ENCODE measurements at regions not wholly inside any gene's neighbourhood (a gene's known extent, or its start where the extent isn't known, plus 50 kb on each side); places are given as distances from the start of the nearest gene placed in this dataset.

DNA sequence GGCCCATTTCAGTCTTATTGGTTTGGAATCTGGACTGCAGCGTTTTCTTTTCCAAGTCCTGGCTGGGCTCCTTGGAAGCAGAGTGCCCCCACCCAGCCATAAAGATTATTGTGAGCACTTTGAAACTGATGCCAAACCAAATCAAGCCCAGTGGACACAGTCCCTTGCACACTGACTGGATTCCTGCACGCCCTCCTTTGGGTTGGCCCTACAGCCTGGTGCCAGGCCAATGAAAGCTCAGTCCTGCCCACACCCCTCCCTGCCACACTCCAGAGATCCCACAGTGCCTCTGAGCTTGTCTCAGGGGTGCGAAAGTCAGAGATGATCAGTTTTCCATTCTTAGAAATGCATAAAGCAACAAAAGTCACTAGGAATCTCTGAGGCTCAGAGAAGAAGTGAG is 181.9 kb downstream of the CETN3 start:
- H2AFZ ChIP-seq (replicated peaks; ENCODE audit: low read length, poor library complexity) = no peak overlapping the region
- no peak overlapping the region for H2BK120ac ChIP-seq (ENCODE audit: low read depth, low read length)
- H3K9me3 ChIP-seq (ENCODE audit: control insufficient read depth, insufficient read depth, low read length) = peaks cover 2% of the 10 kb centered on the region; the same call in 1 of the 2 replicates
- no peaks in the 10 kb centered on the region for H3K4me1 ChIP-seq (ENCODE audit: control insufficient read depth, insufficient read depth, low read length)
- ATAC-seq (ENCODE audit: low read depth) = no peak
- H3K79me1 ChIP-seq (ENCODE audit: low read depth in 1 of 2, low read length in 2 of 2) = no peaks in the 10 kb centered on the region
- no TSS peak for BruUV-seq (replicated peaks)
- in situ Hi-C loops (cut with MboI; ENCODE audit: low sequenced_read_pairs) (no loop called here), dilution Hi-C loops (cut with HindIII; ENCODE audit: low sequenced_read_pairs, unreplicated experiment) (no loop called here), intact Hi-C loops (cut with micrococcal nuclease) (no loop called here)
- no peak overlapping the region for H2BK15ac ChIP-seq (ENCODE audit: low read depth, low read length)
- TF ChIP-seq MAFK (IDR thresholded peaks at IDR 0.05; ENCODE audit: low read depth, low read length) = no peak
- TF ChIP-seq FOS (IDR thresholded peaks at IDR 0.05; ENCODE audit: low read depth, low read length) = no peak
- TF ChIP-seq CEBPB (IDR thresholded peaks at IDR 0.05; ENCODE audit: low read depth, low read length) = no peak
- no peak for TF ChIP-seq MXI1 (IDR thresholded peaks at IDR 0.05; ENCODE audit: borderline replicate concordance, low read depth, low read length)
- no peak for TF ChIP-seq BHLHE40 (IDR thresholded peaks at IDR 0.05; ENCODE audit: low read depth, low read length)
- TF ChIP-seq, protein P1, sequence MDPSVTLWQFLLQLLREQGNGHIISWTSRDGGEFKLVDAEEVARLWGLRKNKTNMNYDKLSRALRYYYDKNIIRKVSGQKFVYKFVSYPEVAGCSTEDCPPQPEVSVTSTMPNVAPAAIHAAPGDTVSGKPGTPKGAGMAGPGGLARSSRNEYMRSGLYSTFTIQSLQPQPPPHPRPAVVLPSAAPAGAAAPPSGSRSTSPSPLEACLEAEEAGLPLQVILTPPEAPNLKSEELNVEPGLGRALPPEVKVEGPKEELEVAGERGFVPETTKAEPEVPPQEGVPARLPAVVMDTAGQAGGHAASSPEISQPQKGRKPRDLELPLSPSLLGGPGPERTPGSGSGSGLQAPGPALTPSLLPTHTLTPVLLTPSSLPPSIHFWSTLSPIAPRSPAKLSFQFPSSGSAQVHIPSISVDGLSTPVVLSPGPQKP (IDR thresholded peaks at IDR 0.05; ENCODE audit: borderline replicate concordance, low read depth, low read length) = no peak
- no peak for TF ChIP-seq RCOR1 (IDR thresholded peaks at IDR 0.05; ENCODE audit: insufficient replicate concordance, low read length)
- TF ChIP-seq, protein P2, sequence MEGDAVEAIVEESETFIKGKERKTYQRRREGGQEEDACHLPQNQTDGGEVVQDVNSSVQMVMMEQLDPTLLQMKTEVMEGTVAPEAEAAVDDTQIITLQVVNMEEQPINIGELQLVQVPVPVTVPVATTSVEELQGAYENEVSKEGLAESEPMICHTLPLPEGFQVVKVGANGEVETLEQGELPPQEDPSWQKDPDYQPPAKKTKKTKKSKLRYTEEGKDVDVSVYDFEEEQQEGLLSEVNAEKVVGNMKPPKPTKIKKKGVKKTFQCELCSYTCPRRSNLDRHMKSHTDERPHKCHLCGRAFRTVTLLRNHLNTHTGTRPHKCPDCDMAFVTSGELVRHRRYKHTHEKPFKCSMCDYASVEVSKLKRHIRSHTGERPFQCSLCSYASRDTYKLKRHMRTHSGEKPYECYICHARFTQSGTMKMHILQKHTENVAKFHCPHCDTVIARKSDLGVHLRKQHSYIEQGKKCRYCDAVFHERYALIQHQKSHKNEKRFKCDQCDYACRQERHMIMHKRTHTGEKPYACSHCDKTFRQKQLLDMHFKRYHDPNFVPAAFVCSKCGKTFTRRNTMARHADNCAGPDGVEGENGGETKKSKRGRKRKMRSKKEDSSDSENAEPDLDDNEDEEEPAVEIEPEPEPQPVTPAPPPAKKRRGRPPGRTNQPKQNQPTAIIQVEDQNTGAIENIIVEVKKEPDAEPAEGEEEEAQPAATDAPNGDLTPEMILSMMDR (conservative IDR thresholded peaks at IDR 0.05; ENCODE audit: low read depth, low read length) = no peak
- TF ChIP-seq CHD1 (IDR thresholded peaks at IDR 0.05; ENCODE audit: low read depth, low read length) = no peak
- no peak for TF ChIP-seq MAZ (IDR thresholded peaks at IDR 0.05; ENCODE audit: borderline replicate concordance, low read depth, low read length)
- TF ChIP-seq RFX5 (IDR thresholded peaks at IDR 0.05; ENCODE audit: low read depth, low read length) = no peak
- TF ChIP-seq, protein P3, sequence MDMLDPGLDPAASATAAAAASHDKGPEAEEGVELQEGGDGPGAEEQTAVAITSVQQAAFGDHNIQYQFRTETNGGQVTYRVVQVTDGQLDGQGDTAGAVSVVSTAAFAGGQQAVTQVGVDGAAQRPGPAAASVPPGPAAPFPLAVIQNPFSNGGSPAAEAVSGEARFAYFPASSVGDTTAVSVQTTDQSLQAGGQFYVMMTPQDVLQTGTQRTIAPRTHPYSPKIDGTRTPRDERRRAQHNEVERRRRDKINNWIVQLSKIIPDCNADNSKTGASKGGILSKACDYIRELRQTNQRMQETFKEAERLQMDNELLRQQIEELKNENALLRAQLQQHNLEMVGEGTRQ (IDR thresholded peaks at IDR 0.05; ENCODE audit: low read depth, low read length) = no peak
- TF ChIP-seq NFE2L2 (IDR thresholded peaks at IDR 0.05; ENCODE audit: low read depth, low read length) = no peak
- no peak for TF ChIP-seq POLR2A (IDR thresholded peaks at IDR 0.05; ENCODE audit: low read depth, low read length)
- H4K8ac ChIP-seq (ENCODE audit: low read depth in 2 of 2, low read length in 2 of 2) = no peak overlapping the region
- H2AK9ac ChIP-seq (replicated peaks; ENCODE audit: low read depth, low read length, poor library complexity) = no peak overlapping the region
- H3K18ac ChIP-seq (ENCODE audit: low read depth, low read length) = no peak overlapping the region
- WGBS, 2 experiments (ENCODE audit: extremely low coverage in 2 of 2, insufficient read length in 1 of 2) = no CpG with 5 or more reads among the region's 3 CpGs
- H3K14ac ChIP-seq (replicated peaks; ENCODE audit: low read depth, low read length) = no peak overlapping the region
- ChIA-PET POLR2A (ENCODE audit: unreplicated experiment) (no interaction called here), CTCF (no interaction called here)
- H3K4ac ChIP-seq (ENCODE audit: low read depth, low read length) = no peak overlapping the region
- H2BK20ac ChIP-seq (ENCODE audit: low read depth, low read length) = no peak overlapping the region
- no peaks in the 10 kb centered on the region for H3K27me3 ChIP-seq (ENCODE audit: control insufficient read depth, insufficient read depth, low read length)
- H4K5ac ChIP-seq (ENCODE audit: low read depth, low read length) = no peak overlapping the region
- no peak overlapping the region for H3K4me2 ChIP-seq (ENCODE audit: low read depth, low read length)
- no peak overlapping the region for H3K27ac ChIP-seq (ENCODE audit: insufficient read depth, low read length)
- H2BK5ac ChIP-seq (ENCODE audit: low read depth, low read length, poor library complexity, severe bottlenecking) = no peak overlapping the region
- H3K4me3 ChIP-seq (ENCODE audit: insufficient read depth, low read depth, low read length) = no peak overlapping the region
- no peaks in the 10 kb centered on the region for H4K20me1 ChIP-seq (ENCODE audit: insufficient read depth, low read length)
- H3K23ac ChIP-seq (ENCODE audit: low read depth, low read length) = no peak overlapping the region
- H3K56ac ChIP-seq (ENCODE audit: extremely low read depth, insufficient read depth, low read length) = no peak overlapping the region
- no peak overlapping the region for H4K91ac ChIP-seq (ENCODE audit: insufficient read depth, low read depth, low read length)
- no peak overlapping the region for H2AK5ac ChIP-seq (ENCODE audit: low read depth, low read length)
- no peaks in the 10 kb centered on the region for H3K9me1 ChIP-seq (ENCODE audit: insufficient read depth, low read length)
- DNase-seq = no peak
- H3K9ac ChIP-seq (ENCODE audit: low read depth, low read length) = no peak overlapping the region
- no peaks in the 10 kb centered on the region for H3K36me3 ChIP-seq (ENCODE audit: control insufficient read depth, insufficient read depth, low read length)
